Fibroblast of lung (primary cell): ENCODE measurements at regions not wholly inside any gene's neighbourhood (a gene's known extent, or its start where the extent isn't known, plus 50 kb on each side); places are given as distances from the start of the nearest gene placed in this dataset.

Experiments
- CTCF ChIP-seq, 2 donors: IDR thresholded peaks in 1 of 2; conservative IDR thresholded peaks in 1 of 2; 1 replicate in 1 of 2; 2 replicates in 1 of 2; pipeline ENCODE4 v1.5.1; 2011 to 2012; ENCODE audit warnings: low read length in 2 of 2, control low read depth in 1 of 2, inconsistent platforms in 1 of 2, low read depth in 1 of 2, mild to moderate bottlenecking in 1 of 2
- EZH2 ChIP-seq: IDR thresholded peaks from 2 replicates; pipeline ENCODE4 v1.5.1; 2012; ENCODE audit warnings: low read length, control low read depth, mild to moderate bottlenecking; ENCODE audit errors: missing control alignments

GRCh38 chr22:27441706-27442475 is 359.7 kb downstream of the MN1 start:
- no peak for TF ChIP-seq CTCF (conservative IDR thresholded peaks at IDR 0.05 in 1 of 2, IDR thresholded peaks at IDR 0.05 in 1 of 2; ENCODE audit: low read depth in 1 of 2, low read length in 2 of 2)
- TF ChIP-seq EZH2 = no peak
